ENCODE measurements at regions not wholly inside any gene's neighbourhood (a gene's known extent, or its start where the extent isn't known, plus 50 kb on each side); places are given as distances from the start of the nearest gene placed in this dataset.

DNA sequence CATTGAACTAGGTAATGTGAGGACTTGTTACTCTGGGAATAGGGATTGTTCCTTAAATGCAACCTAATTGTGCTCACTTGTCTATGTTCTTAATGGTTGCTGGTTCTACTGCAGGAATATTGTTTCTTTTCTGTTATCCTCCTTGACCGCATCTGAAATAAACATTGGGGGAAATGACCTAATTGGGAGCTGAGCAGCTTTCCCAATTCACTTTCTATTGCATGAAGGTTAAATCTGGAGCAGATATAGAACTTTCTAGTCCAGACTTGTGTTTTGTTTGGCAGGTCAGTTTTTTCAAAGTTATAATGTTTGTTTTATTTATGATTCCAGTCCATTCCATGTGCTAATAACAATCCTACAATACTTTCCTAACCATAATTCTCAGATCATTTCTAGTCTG is 981.0 kb upstream of the CITED2 start:
- intact Hi-C loops (cut with micrococcal nuclease; ENCODE audit: unreplicated experiment) = no loop called here
- H3K4me1 ChIP-seq = no peaks in the 10 kb centered on the region
- no peak for DNase-seq
- TF ChIP-seq, protein P1, sequence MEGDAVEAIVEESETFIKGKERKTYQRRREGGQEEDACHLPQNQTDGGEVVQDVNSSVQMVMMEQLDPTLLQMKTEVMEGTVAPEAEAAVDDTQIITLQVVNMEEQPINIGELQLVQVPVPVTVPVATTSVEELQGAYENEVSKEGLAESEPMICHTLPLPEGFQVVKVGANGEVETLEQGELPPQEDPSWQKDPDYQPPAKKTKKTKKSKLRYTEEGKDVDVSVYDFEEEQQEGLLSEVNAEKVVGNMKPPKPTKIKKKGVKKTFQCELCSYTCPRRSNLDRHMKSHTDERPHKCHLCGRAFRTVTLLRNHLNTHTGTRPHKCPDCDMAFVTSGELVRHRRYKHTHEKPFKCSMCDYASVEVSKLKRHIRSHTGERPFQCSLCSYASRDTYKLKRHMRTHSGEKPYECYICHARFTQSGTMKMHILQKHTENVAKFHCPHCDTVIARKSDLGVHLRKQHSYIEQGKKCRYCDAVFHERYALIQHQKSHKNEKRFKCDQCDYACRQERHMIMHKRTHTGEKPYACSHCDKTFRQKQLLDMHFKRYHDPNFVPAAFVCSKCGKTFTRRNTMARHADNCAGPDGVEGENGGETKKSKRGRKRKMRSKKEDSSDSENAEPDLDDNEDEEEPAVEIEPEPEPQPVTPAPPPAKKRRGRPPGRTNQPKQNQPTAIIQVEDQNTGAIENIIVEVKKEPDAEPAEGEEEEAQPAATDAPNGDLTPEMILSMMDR (IDR thresholded peaks at IDR 0.05; ENCODE audit: insufficient read depth in 1 of 2, low read depth in 1 of 2, low read length in 1 of 2, severe bottlenecking in 1 of 2, unreplicated experiment in 1 of 2) = no peak
- H3K36me3 ChIP-seq (ENCODE audit: control insufficient read depth, insufficient read depth, low read length) = no peaks in the 10 kb centered on the region
- no peaks in the 10 kb centered on the region for H3K9me3 Mint-ChIP-seq (ENCODE audit: unreplicated experiment)
- POLR2A ChIA-PET = no interaction called here
- no peak overlapping the region for H3K4me3 Mint-ChIP-seq (ENCODE audit: unreplicated experiment)
- no peaks in the 10 kb centered on the region for H3K27me3 ChIP-seq (replicated peaks; ENCODE audit: control insufficient read depth, insufficient read depth, low read length)
- no peaks in the 10 kb centered on the region for H3K9me3 ChIP-seq
- no peak overlapping the region for H3K27ac Mint-ChIP-seq (ENCODE audit: unreplicated experiment)
- H3K36me3 Mint-ChIP-seq (ENCODE audit: insufficient read depth, unreplicated experiment) = no peaks in the 10 kb centered on the region
- CTCF ChIA-PET = no interaction called here
- H3K27me3 Mint-ChIP-seq (ENCODE audit: insufficient read depth, unreplicated experiment) = no peaks in the 10 kb centered on the region
- BruUV-seq (replicated peaks) = no TSS peak
- H3K4me1 Mint-ChIP-seq (ENCODE audit: low read depth, unreplicated experiment) = no peaks in the 10 kb centered on the region
- H3K4me3 ChIP-seq (ENCODE audit: low read depth, low read length) = no peak overlapping the region

DNA sequence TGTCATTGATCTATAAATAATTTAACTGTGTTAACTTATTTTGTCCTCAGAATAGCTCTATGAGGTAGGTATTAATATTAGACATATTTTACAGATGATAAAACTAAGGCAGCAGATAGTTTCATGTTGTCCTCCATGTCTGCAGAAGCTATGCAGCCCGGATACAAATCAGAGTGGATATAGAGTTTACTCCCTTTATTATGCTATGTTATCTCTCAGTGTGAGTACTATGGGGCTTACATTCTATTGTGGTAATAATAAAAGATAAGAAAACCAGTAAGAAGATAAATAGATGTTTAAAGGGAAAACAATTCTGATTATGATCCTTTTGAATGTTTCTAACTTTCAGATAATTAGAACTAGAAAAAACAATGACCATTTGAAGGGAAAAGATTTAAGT is 979.8 kb upstream of the CITED2 start:
- intact Hi-C loops (cut with micrococcal nuclease; ENCODE audit: unreplicated experiment) = no loop called here
- TF ChIP-seq, protein P1 (IDR thresholded peaks at IDR 0.05; ENCODE audit: insufficient read depth in 1 of 2, low read depth in 1 of 2, low read length in 1 of 2, severe bottlenecking in 1 of 2, unreplicated experiment in 1 of 2) = no peak
- Mint-ChIP-seq H3K27me3 (ENCODE audit: insufficient read depth, unreplicated experiment) (no peaks in the 10 kb centered on the region), H3K9me3 (ENCODE audit: unreplicated experiment) (no peaks in the 10 kb centered on the region), H3K4me3 (ENCODE audit: unreplicated experiment) (no peak overlapping the region), H3K27ac (ENCODE audit: unreplicated experiment) (no peak overlapping the region), H3K4me1 (ENCODE audit: low read depth, unreplicated experiment) (no peaks in the 10 kb centered on the region), H3K36me3 (ENCODE audit: insufficient read depth, unreplicated experiment) (no peaks in the 10 kb centered on the region)
- no peaks in the 10 kb centered on the region for H3K27me3 ChIP-seq (replicated peaks; ENCODE audit: control insufficient read depth, insufficient read depth, low read length)
- CTCF ChIA-PET = no interaction called here
- no peaks in the 10 kb centered on the region for H3K9me3 ChIP-seq
- no peaks in the 10 kb centered on the region for H3K36me3 ChIP-seq (ENCODE audit: control insufficient read depth, insufficient read depth, low read length)
- no TSS peak for BruUV-seq (replicated peaks)
- POLR2A ChIA-PET = no interaction called here
- DNase-seq = no peak
- no peaks in the 10 kb centered on the region for H3K4me1 ChIP-seq
- no peak overlapping the region for H3K4me3 ChIP-seq (ENCODE audit: low read depth, low read length)

DNA sequence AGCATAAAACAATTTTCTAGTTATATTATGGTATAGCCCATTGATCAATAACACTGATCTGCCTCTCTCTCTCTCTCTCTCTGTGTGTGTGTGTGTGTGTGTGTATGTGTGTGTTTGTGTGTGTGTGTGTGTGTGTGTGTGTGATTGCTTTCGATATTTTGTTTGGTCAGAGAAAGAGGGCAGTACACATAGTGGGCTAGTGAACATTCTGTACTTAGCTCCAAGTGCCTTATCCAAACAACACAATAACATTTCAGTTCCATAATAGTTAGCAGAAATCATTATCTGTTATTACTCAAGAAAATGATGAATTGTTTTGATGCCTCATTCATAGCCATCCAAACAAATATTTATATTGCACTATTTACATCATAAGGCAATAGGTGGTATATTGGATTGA is 979.1 kb upstream of the CITED2 start:
- Mint-ChIP-seq H3K4me3 (ENCODE audit: unreplicated experiment) (no peak overlapping the region), H3K4me1 (ENCODE audit: low read depth, unreplicated experiment) (no peaks in the 10 kb centered on the region), H3K36me3 (ENCODE audit: insufficient read depth, unreplicated experiment) (no peaks in the 10 kb centered on the region), H3K27me3 (ENCODE audit: insufficient read depth, unreplicated experiment) (no peaks in the 10 kb centered on the region), H3K9me3 (ENCODE audit: unreplicated experiment) (no peaks in the 10 kb centered on the region), H3K27ac (ENCODE audit: unreplicated experiment) (no peak overlapping the region)
- H3K4me1 ChIP-seq = no peaks in the 10 kb centered on the region
- ChIA-PET CTCF (no interaction called here), POLR2A (no interaction called here)
- H3K36me3 ChIP-seq (ENCODE audit: control insufficient read depth, insufficient read depth, low read length) = no peaks in the 10 kb centered on the region
- intact Hi-C loops (cut with micrococcal nuclease; ENCODE audit: unreplicated experiment) = no loop called here
- no TSS peak for BruUV-seq (replicated peaks)
- H3K9me3 ChIP-seq = no peaks in the 10 kb centered on the region
- no peak overlapping the region for H3K4me3 ChIP-seq (ENCODE audit: low read depth, low read length)
- no peak for DNase-seq
- no peaks in the 10 kb centered on the region for H3K27me3 ChIP-seq (replicated peaks; ENCODE audit: control insufficient read depth, insufficient read depth, low read length)
- TF ChIP-seq, protein P1 (IDR thresholded peaks at IDR 0.05; ENCODE audit: insufficient read depth in 1 of 2, low read depth in 1 of 2, low read length in 1 of 2, severe bottlenecking in 1 of 2, unreplicated experiment in 1 of 2) = no peak
